ENCODE measurements at regions not wholly inside any gene's neighbourhood (a gene's known extent, or its start where the extent isn't known, plus 50 kb on each side); places are given as distances from the start of the nearest gene placed in this dataset.

DNA sequence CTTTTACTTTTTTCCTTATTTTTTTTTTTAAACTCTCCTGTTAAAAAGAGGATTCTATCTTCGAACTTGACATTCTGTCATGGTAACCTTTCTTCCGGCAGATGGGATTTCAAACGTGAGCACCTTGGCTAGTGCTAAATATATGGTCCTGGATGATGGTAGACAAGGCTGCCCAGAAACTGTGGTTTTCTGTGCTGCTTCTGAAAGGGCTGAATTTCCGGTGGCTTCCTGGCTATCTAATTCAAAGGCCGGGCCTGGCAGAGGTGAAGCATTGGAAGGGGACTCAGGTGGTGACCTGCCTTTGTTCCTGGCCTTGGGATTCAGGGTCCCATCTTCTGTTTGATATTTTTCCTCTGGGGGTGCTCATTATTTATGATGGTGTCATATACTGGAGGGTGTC is 118.6 kb upstream of the MYL2 start:
- no peak overlapping the region for H3K4me3 ChIP-seq (ENCODE audit: low read depth, low read length)
- no peak for DNase-seq (ENCODE audit: low read depth)
- TF ChIP-seq, protein P1, sequence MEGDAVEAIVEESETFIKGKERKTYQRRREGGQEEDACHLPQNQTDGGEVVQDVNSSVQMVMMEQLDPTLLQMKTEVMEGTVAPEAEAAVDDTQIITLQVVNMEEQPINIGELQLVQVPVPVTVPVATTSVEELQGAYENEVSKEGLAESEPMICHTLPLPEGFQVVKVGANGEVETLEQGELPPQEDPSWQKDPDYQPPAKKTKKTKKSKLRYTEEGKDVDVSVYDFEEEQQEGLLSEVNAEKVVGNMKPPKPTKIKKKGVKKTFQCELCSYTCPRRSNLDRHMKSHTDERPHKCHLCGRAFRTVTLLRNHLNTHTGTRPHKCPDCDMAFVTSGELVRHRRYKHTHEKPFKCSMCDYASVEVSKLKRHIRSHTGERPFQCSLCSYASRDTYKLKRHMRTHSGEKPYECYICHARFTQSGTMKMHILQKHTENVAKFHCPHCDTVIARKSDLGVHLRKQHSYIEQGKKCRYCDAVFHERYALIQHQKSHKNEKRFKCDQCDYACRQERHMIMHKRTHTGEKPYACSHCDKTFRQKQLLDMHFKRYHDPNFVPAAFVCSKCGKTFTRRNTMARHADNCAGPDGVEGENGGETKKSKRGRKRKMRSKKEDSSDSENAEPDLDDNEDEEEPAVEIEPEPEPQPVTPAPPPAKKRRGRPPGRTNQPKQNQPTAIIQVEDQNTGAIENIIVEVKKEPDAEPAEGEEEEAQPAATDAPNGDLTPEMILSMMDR (IDR thresholded peaks at IDR 0.05; ENCODE audit: insufficient read depth, low read depth, low read length) = no peak

DNA sequence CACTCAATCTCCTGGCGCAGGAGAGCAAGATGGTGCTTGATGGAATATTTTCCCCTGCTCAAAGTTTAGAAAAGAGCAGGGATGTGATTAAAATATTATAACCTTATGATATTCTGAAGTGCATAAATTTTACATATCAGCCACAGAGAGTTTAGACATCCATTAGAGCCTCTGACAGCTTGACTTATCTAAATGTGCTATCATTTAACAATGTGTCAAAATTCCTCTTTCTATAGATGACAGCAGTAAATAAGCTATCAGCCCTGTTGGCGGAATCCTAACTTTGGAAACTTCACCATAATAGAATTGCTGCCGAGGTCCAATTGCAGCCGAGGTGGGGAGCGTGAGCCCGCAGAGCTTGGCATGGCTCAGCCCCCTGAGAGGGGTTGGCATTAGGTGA is 117.7 kb upstream of the MYL2 start:
- TF ChIP-seq, protein P1 (IDR thresholded peaks at IDR 0.05; ENCODE audit: insufficient read depth, low read depth, low read length) = no peak
- H3K4me3 ChIP-seq (ENCODE audit: low read depth, low read length) = no peak overlapping the region
- no peak for DNase-seq (ENCODE audit: low read depth)

DNA sequence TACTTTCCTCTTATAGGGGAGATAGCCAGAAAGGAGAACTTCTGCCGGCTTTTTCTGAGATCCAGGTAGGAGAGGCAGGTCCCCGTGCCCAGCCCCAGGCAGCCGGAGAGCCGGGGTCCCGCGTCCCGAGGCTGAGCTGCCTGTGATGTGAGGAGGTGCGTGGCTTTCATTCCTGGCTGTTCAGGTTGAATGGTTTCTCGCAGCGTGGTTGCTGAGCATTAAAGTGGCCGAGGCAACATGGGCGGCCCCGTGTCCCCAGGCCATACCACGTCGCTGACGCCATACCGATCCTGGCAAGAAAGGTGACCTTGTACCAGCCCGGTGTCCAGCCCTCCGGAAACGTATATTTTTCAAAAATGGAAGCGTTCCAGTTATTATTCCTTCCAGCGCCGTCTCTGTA is 116.7 kb upstream of the MYL2 start:
- H3K4me3 ChIP-seq (ENCODE audit: low read depth, low read length) = no peak overlapping the region
- DNase-seq (ENCODE audit: low read depth) = no peak
- TF ChIP-seq, protein P1 (IDR thresholded peaks at IDR 0.05; ENCODE audit: insufficient read depth, low read depth, low read length) = no peak

DNA sequence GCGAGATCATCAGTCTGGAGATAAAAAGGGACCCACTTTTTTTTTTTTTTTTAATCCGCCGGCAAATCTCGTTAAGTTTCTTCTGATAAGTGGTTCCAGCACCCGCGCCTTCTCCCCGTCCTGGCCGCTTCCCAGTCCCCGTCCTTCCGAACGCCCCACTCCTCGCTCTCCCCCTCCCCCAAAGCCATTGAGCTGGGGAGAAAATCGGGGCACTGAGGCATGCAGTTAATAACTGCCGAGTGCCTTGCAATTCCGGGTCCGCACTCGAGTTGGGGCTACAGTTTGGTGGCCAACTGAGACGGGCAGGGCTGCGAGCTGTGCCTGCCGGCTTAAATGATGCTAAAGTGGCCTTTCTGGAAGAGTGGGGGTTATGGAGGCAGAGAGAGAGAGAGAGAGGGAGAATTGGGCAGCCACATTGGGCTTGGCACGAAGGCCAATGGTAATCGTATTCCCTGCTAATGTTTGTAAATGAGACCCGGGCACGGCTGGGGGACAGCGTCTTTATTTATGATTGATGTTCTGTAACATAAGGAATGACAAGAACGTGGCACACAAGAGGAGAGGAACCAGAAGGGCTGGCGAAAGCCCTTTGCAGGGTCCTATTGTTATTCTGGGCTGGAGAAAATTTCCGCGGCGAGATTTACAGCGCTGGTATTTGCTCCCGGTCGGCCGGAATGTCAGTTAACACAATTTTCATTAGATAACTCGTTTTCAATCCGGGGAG is 115.4 kb upstream of the MYL2 start:
- TF ChIP-seq, protein P1 (IDR thresholded peaks at IDR 0.05; ENCODE audit: insufficient read depth, low read depth, low read length) = no peak
- no peak for DNase-seq (ENCODE audit: low read depth)
- H3K4me3 ChIP-seq (ENCODE audit: low read depth, low read length) = no peak overlapping the region

DNA sequence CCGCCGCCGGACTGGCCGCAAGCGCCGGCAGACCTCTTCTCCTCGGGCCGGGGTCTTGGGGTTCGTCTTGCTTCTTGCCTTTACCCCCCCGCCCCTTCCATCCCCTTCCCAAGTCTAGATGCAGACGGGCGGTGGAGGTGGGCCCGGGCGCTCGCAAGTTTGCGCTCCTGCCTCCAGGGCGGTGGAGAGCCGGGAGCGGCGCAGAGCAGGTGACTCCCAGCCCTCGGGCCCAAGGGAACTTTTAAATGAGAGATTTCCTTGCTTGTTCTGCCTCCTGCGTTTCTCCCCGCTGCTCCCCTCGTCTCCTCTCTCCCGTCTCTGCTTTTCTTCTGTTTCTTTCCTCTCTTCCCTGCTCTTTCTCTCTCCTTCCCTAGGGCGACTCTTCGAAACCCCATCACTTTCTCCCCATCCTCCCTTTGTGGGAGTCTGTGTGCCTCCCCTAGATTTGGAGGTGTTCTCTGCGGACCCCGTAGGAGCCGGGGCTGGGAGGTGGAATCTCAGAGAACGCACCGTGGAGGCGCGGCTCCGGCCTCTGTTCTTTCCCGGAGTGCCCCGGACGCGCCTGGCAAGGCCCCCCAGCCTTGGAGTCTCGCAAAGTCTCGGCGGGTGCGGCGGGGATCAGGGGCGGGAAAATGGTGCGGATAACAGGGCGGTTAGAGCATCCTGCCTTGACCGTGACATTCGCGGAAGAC is 114.7 kb upstream of the MYL2 start:
- no peak for DNase-seq (ENCODE audit: low read depth)
- TF ChIP-seq, protein P1 (IDR thresholded peaks at IDR 0.05; ENCODE audit: insufficient read depth, low read depth, low read length) = no peak
- no peak overlapping the region for H3K4me3 ChIP-seq (ENCODE audit: low read depth, low read length)

DNA sequence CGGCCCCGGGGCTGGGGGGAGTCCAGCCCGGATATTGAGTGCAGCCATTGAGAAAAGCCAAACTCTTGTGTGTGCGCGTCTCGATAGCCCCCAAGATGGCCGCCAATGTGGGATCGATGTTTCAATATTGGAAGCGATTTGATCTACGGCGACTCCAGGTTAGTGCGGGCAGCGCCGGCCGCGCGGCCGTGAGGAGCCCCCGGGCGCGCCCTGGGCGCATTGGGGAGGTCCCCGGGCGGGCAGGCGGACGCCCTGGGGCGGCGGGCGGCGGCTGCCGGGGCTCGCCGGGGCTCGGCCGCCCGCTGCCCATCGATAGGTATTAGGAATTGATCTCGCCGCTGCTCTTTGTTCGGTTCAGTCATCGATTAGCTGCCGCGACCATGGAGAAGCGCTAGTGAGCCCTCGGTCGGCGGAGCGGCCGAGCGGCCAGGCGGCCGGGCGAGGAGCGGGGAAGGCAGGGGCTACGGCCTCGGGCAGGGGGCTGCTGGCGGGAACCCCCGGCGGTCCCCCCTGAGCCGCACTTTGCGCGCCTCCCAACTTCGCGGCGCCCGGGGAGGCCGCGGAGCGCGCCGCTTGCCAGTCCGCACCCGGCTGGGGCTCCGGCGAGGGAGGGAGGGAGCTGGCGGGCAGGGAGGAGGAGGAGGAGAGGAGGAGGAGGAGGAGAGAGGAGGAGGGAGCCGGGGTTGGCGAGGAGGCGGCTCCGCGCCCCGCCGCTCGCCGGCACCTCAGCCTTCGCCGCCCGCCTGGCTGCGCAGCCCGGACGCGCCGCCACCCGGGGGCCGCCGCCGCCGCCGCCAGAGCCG is 113.9 kb upstream of the MYL2 start, which contains the start of gene CUX2:
Gene CUX2, plus strand, starts transcription at position 83 of the 803 bp plus-strand sequence.
- TF ChIP-seq, protein P1 (IDR thresholded peaks at IDR 0.05; ENCODE audit: insufficient read depth, low read depth, low read length) = no peak
- no peak within 1 kb of the TSS for H3K4me3 ChIP-seq (ENCODE audit: low read depth, low read length)
- DNase-seq (ENCODE audit: low read depth) = no peak

Data from fibroblast of villous mesenchyme (primary cell).